GM19240 (cell line): ENCODE measurements at regions not wholly inside any gene's neighbourhood (a gene's known extent, or its start where the extent isn't known, plus 50 kb on each side); places are given as distances from the start of the nearest gene placed in this dataset.

ENCODE experiments used
- DNase-seq: peaks from one replicate; pipeline ENCODE4 v3.0.0; 2011; ENCODE audit warnings: low spot score; ENCODE audit not compliant: insufficient read length

- no peak for DNase-seq
These were observed 473.4 kb downstream of the TBL1XR1 start for GRCh38 chr3:176723758-176724393.

- DNase-seq: no peak
These were observed 483.2 kb downstream of the TBL1XR1 start for GRCh38 chr3:176714034-176714433.

- no peak for DNase-seq
These were observed 485.1 kb downstream of the TBL1XR1 start for GRCh38 chr3:176712191-176712590.

GRCh38 chr3:176699288-176699687 lies 498.0 kb downstream of the TBL1XR1 start:
- no peak for DNase-seq

- DNase-seq: no peak
These were observed 499.9 kb downstream of the TBL1XR1 start for GRCh38 chr3:176697284-176697889.

GRCh38 chr3:176696816-176697215 lies 500.5 kb downstream of the TBL1XR1 start:
- DNase-seq: no peak

GRCh38 chr3:176692966-176693785 lies 504.1 kb downstream of the TBL1XR1 start:
- DNase-seq: no peak

- DNase-seq: no peak
These were observed 504.9 kb downstream of the TBL1XR1 start for GRCh38 chr3:176692199-176692965.

GRCh38 chr3:176690083-176690869 lies 507.0 kb downstream of the TBL1XR1 start:
- DNase-seq: no peak

GRCh38 chr3:176687754-176688153 lies 509.5 kb downstream of the TBL1XR1 start:
- DNase-seq: no peak

- DNase-seq: no peak
These were observed 513.9 kb downstream of the TBL1XR1 start for GRCh38 chr3:176683382-176683781.

GRCh38 chr3:176663837-176664831 lies 533.1 kb downstream of the TBL1XR1 start:
- DNase-seq: no peak

GRCh38 chr3:176663387-176663786 lies 533.9 kb downstream of the TBL1XR1 start:
- no peak for DNase-seq

GRCh38 chr3:176661432-176661964 lies 535.8 kb downstream of the TBL1XR1 start:
- DNase-seq: no peak

- no peak for DNase-seq
These were observed 541.7 kb downstream of the TBL1XR1 start for GRCh38 chr3:176655404-176656094.

GRCh38 chr3:176651622-176652021 lies 545.7 kb downstream of the TBL1XR1 start:
- DNase-seq: no peak

- no peak for DNase-seq
These were observed 546.8 kb downstream of the TBL1XR1 start for GRCh38 chr3:176650478-176650877.

GRCh38 chr3:176647987-176648386 lies 549.3 kb downstream of the TBL1XR1 start:
- DNase-seq: no peak

GRCh38 chr3:176633511-176633910 lies 563.8 kb downstream of the TBL1XR1 start:
- DNase-seq: no peak
